ENCODE measurements at regions not wholly inside any gene's neighbourhood (a gene's known extent, or its start where the extent isn't known, plus 50 kb on each side); places are given as distances from the start of the nearest gene placed in this dataset.

DNA sequence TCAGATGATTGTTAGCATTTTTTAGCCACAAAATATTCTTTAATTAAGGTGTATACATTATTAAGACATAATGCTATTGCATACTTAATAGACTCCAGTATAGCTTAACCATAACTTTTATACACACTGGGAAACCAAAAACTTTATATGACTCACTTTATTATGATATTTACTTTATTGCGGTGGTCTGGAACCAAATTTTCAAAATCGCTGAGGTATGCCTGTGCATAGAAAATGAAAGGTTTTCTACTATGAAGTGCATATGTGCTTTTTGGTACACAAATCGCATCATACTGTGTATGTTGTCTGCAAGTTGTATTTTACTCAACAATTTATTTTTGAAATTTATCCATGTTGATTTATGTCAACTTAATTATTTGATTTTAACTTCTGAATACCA, 875.1 kb downstream of the SLC4A3 start:
- H3K4me3 Mint-ChIP-seq = no peak overlapping the region
- no peaks in the 10 kb centered on the region for H3K9me3 Mint-ChIP-seq
- no peak overlapping the region for H3K27ac Mint-ChIP-seq
- H3K4me1 Mint-ChIP-seq (ENCODE audit: low read depth) = no peaks in the 10 kb centered on the region
- no peaks in the 10 kb centered on the region for H3K27me3 Mint-ChIP-seq (ENCODE audit: low read depth)
- no peaks in the 10 kb centered on the region for H3K36me3 Mint-ChIP-seq (ENCODE audit: low read depth)

DNA sequence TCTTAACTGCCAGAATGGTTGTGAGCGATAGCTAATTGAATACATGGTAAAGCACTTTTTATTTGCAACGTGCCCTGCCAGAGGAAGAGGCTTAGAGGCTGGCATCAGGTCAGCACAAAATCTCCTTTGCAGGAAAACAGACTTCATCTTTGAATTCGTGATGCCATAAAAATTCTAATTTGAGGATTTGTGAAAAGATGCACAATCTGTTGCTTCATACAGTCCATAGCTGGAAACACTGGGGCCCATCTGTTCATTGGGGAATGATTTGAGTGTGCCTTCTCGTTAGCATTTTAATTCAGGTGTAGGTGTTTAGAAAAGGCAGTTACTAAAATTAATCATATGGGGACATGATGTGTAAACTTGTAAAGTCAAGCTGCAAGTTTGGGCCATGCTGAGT, 876.0 kb downstream of the SLC4A3 start:
- Mint-ChIP-seq H3K4me1 (ENCODE audit: low read depth) (no peaks in the 10 kb centered on the region), H3K27me3 (ENCODE audit: low read depth) (no peaks in the 10 kb centered on the region), H3K4me3 (no peak overlapping the region), H3K9me3 (no peaks in the 10 kb centered on the region), H3K36me3 (ENCODE audit: low read depth) (no peaks in the 10 kb centered on the region), H3K27ac (no peak overlapping the region)

DNA sequence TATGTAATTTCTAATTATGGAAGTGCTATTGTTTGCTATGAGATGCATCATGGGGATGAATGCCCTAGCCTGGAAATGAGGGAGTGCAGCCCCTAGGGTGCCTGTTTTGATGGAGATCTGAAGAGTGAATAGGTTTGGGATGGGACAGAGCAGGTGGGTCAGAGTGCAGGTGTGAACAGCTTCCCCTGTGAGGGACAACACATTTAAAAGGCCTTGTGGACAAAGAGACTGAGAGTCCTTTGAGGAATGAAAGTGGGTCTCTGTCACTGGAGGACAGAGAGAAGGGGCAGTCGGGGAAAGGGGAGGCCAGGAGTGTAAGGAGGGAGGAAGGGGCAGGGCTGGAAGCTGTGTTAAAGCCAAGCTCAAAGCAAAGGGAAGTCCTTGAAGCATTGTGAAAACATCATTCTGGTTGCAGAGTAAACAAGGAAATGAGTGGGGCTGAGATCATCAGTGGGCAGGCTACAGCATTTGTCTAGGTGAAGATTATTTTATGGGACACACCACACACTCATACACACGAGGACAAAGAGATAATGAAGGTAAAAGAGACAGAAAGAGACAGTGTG, 877.6 kb downstream of the SLC4A3 start:
- Mint-ChIP-seq H3K27ac (no peak overlapping the region), H3K4me1 (ENCODE audit: low read depth) (no peaks in the 10 kb centered on the region), H3K4me3 (no peak overlapping the region), H3K9me3 (no peaks in the 10 kb centered on the region), H3K27me3 (ENCODE audit: low read depth) (no peaks in the 10 kb centered on the region), H3K36me3 (ENCODE audit: low read depth) (no peaks in the 10 kb centered on the region)

DNA sequence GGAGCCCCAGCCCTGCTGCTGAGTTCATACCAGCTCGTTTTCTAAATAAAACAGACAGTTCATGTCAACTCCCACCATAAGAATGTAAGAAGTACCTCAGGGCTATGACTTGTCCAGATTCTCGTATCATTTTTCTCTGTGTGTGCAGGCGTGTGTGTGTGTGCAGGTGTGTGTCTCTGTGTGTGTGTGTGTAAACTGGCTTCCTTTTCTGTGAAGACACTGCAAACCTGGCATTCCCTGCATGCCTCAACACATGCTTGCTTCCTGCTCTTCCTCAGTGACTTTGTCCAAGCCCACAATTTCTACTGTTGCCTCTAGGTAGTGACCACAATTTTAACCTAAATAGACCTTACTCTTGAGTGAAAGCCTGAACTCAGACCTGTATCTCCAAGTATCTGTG, 879.0 kb downstream of the SLC4A3 start:
- Mint-ChIP-seq H3K9me3 (no peaks in the 10 kb centered on the region), H3K27me3 (ENCODE audit: low read depth) (no peaks in the 10 kb centered on the region), H3K4me1 (ENCODE audit: low read depth) (no peaks in the 10 kb centered on the region), H3K4me3 (no peak overlapping the region), H3K36me3 (ENCODE audit: low read depth) (no peaks in the 10 kb centered on the region), H3K27ac (no peak overlapping the region)

DNA sequence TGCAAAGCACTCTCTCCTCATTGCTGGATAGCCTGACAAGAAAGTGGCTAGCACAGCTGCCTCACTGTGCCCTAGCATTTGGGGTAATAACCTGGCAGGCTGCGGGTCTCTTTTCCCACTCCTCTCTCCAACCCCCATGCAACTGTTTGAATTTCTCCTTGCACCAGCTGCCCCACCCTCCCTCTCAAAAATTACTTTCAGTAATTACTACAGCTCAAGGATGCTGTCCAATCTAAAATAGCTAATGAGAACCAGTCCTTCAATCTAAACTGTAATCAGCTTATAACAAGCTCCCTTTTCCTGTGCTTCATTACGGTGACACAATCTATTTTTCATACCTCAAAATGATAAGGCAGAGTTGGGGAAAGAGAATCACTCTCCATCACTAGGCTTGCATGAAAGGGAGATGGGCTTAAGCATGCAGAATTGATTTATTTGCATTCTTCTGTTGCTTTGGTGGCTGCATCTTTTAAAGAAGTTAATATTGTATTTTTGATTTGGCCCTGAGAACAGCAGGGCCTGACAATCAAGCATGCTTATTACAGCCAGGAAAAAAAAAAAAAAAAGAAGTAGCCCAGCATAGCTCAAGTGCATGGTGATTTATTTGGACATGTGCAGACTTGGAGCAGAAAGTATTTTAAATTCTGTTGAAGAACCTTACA, 881.8 kb downstream of the SLC4A3 start:
- no peak overlapping the region for H3K27ac Mint-ChIP-seq
- H3K4me3 Mint-ChIP-seq = no peak overlapping the region

DNA sequence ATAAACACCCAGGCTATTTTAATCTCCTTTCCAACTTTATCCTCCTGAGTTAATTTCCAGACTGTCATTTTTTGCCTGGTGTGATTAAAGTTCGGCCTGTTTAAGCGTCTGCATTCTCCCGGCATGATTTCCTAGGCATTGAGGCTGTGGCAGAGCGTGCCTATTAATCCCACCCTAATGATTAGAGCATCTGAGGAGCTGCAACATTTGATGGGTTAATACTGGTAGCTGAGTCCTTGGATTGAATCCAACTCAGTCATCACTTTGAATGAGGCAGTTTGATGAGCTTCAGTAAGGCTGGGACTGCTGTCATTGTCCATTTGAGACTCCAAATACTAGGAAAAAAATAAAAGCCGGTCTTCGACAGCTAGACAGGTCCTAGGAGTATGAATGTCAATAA, 882.5 kb downstream of the SLC4A3 start:
- no peaks in the 10 kb centered on the region for H3K36me3 Mint-ChIP-seq (ENCODE audit: low read depth)
- H3K27ac Mint-ChIP-seq = no peak overlapping the region

More for the DNA sequence above, 881.8 kb downstream of the SLC4A3 start:
- Mint-ChIP-seq H3K36me3 (ENCODE audit: low read depth) (no peaks in the 10 kb centered on the region), H3K9me3 (no peaks in the 10 kb centered on the region), H3K27me3 (ENCODE audit: low read depth) (no peaks in the 10 kb centered on the region), H3K4me1 (ENCODE audit: low read depth) (no peaks in the 10 kb centered on the region)

DNA sequence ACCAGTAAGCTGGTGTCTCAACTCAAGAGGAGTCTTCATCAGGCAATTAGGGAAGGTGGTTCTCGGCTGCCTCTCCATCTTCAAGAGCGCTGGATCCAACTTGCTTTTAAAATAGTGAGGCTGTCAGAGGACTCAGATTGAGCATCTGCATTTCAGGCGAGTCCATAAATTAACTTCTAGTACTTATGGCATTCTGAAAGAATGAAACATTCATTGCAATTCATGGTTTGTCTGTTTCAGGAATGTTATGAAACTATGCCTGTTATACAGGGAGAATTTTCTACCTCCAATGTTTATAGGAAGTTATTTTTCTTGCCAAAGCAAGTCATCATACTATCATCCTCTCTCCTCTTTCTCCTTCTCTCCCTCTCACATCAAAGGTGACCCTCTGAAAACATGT, 883.2 kb downstream of the SLC4A3 start:
- H3K27ac Mint-ChIP-seq = no peak overlapping the region
- H3K27me3 Mint-ChIP-seq (ENCODE audit: low read depth) = no peaks in the 10 kb centered on the region
- H3K9me3 Mint-ChIP-seq = no peaks in the 10 kb centered on the region
- H3K36me3 Mint-ChIP-seq (ENCODE audit: low read depth) = no peaks in the 10 kb centered on the region
- H3K4me1 Mint-ChIP-seq (ENCODE audit: low read depth) = no peaks in the 10 kb centered on the region
- no peak overlapping the region for H3K4me3 Mint-ChIP-seq

More for the DNA sequence above, 882.5 kb downstream of the SLC4A3 start:
- Mint-ChIP-seq H3K27me3 (ENCODE audit: low read depth) (no peaks in the 10 kb centered on the region), H3K9me3 (no peaks in the 10 kb centered on the region), H3K4me3 (no peak overlapping the region), H3K4me1 (ENCODE audit: low read depth) (no peaks in the 10 kb centered on the region)

DNA sequence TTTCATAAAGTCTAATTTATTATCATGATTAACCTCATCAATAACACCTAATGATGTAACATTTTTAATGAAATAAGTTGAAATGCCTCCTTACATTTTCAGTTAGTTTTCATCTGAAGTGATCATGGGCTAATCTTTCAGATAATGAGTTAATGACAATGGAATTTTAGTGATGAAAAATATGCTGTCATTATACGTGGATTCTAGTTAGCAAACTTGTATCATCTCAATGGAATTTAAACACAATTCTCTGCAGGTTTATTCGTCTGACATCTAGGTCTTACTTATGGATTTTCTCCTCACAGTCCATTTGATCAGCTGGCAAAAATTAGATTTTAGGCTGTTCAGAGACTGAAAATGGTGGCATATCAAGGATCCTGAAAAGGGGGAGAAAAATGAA, 885.0 kb downstream of the SLC4A3 start:
- H3K9me3 Mint-ChIP-seq = no peaks in the 10 kb centered on the region
- no peak overlapping the region for H3K27ac Mint-ChIP-seq
- no peak overlapping the region for H3K4me3 Mint-ChIP-seq
- H3K36me3 Mint-ChIP-seq (ENCODE audit: low read depth) = no peaks in the 10 kb centered on the region
- H3K27me3 Mint-ChIP-seq (ENCODE audit: low read depth) = no peaks in the 10 kb centered on the region
- H3K4me1 Mint-ChIP-seq (ENCODE audit: low read depth) = no peaks in the 10 kb centered on the region

DNA sequence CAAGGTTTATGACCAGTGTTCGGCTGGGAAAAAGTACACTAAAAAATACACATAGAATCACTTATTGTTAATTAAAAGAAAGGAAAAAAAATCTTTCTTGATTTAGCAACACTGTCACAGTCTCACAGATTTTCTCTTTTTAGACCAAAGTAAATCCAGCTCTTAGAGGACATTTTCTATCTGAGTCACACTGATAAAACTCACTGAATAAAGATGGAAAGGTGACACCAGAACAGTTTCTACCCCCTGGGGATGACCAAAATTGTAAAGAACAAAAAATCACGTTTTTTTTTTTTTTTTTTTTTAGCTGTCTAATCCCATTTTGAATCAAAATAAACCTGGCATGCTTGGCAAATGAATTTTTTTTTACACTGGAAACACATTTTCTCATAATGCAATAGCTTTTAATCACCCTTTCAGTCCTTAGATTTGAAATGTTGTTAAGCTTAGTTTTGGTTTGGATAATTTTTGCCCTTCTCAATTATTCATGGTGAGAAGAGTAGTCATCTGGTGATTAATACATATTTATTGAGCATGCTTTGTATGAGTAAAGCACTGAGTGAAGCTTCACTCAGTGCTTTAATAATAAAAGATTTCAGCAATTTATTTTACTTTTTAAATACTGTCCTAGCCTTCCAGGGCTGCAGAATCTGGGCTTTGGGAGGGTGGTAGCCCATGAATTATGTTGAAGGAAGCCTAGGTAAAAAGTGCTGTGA, 886.3 kb downstream of the SLC4A3 start:
- H3K36me3 Mint-ChIP-seq (ENCODE audit: low read depth) = no peaks in the 10 kb centered on the region
- H3K4me1 Mint-ChIP-seq (ENCODE audit: low read depth) = no peaks in the 10 kb centered on the region
- no peaks in the 10 kb centered on the region for H3K27me3 Mint-ChIP-seq (ENCODE audit: low read depth)
- H3K9me3 Mint-ChIP-seq = no peaks in the 10 kb centered on the region
- H3K4me3 Mint-ChIP-seq = no peak overlapping the region
- no peak overlapping the region for H3K27ac Mint-ChIP-seq

DNA sequence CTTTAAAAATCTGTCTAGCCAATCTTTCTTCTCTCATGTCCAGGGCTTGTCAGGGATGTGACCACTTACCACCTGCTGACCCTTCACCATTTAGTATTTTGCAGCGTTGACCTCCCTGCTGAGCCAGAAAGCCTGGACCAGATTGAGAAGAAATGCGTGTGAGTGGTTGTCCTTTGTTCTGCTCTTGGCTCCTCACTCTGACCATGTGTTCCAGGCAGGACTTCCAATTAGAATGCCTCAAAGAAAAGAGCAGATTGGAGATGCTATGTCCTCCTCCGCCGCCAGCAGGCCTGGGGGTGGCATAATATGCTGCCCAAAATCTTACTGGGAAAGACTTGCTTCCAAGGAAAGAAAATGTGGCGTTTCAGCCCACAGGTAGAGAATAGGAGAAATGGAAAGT, 894.1 kb downstream of the SLC4A3 start:
- H3K27me3 Mint-ChIP-seq (ENCODE audit: low read depth) = no peaks in the 10 kb centered on the region
- H3K36me3 Mint-ChIP-seq (ENCODE audit: low read depth) = no peaks in the 10 kb centered on the region
- no peaks in the 10 kb centered on the region for H3K9me3 Mint-ChIP-seq
- H3K27ac Mint-ChIP-seq = no peak overlapping the region
- no peaks in the 10 kb centered on the region for H3K4me1 Mint-ChIP-seq (ENCODE audit: low read depth)
- no peak overlapping the region for H3K4me3 Mint-ChIP-seq

DNA sequence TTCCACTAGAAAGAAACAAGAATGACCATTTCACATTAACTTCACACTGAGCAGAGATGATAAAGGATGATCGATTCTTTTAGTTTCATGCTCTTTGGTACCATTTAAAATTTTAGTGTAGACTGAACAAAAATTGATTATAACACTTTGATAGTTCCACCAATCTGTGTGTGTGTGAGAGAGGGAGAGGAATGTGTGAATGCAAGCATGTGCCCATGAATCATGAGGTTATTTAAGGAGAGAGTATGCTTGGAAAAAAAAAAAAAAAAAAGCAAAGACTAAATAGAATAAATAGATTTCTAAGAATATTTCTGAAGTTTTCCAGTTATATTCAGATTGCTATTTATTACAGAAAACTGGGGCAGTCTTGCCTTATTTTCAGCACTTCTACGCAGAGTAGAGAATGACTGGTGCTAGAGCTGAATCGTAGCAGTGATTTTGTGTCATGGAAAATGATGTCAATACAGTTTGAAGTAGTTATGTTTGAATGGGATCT, 900.8 kb downstream of the SLC4A3 start:
- H3K4me1 Mint-ChIP-seq (ENCODE audit: low read depth) = no peaks in the 10 kb centered on the region
- no peaks in the 10 kb centered on the region for H3K27me3 Mint-ChIP-seq (ENCODE audit: low read depth)
- H3K36me3 Mint-ChIP-seq (ENCODE audit: low read depth) = no peaks in the 10 kb centered on the region
- H3K4me3 Mint-ChIP-seq = no peak overlapping the region
- H3K27ac Mint-ChIP-seq = no peak overlapping the region
- H3K9me3 Mint-ChIP-seq = no peaks in the 10 kb centered on the region

DNA sequence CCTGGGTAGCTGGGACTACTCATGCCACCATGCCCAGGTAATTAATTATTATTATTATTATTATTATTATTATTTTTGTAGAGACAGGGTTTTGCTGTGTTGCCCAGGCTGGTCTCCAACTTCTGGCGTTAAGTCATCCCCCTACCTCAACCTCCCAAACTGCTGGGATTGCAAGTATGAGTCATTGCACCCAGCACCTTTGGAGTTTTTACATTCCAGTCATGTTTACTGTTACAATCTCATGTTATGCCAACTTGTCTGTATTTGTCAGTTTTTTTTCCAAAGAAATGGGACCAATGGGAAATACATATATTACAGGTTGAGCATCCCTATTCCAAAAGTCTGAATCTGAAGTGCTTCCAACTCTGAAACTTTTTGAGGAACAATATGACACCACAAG, 903.8 kb downstream of the SLC4A3 start:
- Mint-ChIP-seq H3K27me3 (ENCODE audit: low read depth) (no peaks in the 10 kb centered on the region), H3K27ac (no peak overlapping the region), H3K4me1 (ENCODE audit: low read depth) (no peaks in the 10 kb centered on the region), H3K9me3 (no peaks in the 10 kb centered on the region), H3K4me3 (no peak overlapping the region), H3K36me3 (ENCODE audit: low read depth) (no peaks in the 10 kb centered on the region)

DNA sequence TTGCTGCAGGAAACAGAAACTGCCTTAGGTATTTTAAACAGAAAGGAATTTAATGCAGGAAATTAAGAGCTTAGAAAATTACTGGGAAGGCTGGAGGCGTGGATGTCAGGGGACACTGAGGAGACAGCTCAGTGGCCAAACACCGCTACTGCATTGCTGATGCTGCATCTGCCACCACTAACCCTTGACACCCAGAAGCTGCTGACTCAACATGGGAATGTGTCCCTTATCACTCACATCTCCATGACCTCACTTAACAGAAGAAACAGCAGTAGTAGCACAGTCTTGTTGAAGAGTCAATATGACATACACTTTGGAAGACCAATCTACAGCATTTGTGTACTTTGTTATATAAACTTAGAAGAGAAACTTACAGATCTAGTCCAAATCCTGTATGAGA, 906.1 kb downstream of the SLC4A3 start:
- H3K36me3 Mint-ChIP-seq (ENCODE audit: low read depth) = no peaks in the 10 kb centered on the region
- H3K4me3 Mint-ChIP-seq = no peak overlapping the region
- H3K9me3 Mint-ChIP-seq = no peaks in the 10 kb centered on the region
- no peaks in the 10 kb centered on the region for H3K4me1 Mint-ChIP-seq (ENCODE audit: low read depth)
- no peak overlapping the region for H3K27ac Mint-ChIP-seq
- H3K27me3 Mint-ChIP-seq (ENCODE audit: low read depth) = no peaks in the 10 kb centered on the region

DNA sequence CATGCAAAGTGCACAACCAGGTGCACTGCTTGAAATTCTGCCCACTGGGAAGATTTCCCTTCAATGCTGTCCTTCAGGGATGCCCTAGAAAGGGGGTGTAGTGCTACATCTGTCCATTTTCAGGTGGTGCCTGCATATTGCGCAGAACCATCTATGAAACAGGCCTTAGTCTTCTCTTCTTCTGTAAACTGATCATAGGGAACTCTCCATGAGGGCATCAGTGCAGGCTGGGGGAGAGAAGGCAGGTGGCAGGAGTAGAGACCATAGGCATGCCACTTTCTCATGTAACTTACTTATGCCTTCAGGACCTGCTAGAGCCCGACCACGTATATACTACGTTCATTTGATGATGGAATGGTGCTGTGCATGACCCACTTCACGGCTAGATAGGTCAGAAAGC, 912.1 kb downstream of the SLC4A3 start:
- H3K27ac Mint-ChIP-seq = no peak overlapping the region
- H3K4me1 Mint-ChIP-seq (ENCODE audit: low read depth) = no peaks in the 10 kb centered on the region
- H3K27me3 Mint-ChIP-seq (ENCODE audit: low read depth) = no peaks in the 10 kb centered on the region
- H3K9me3 Mint-ChIP-seq = no peaks in the 10 kb centered on the region
- no peak overlapping the region for H3K4me3 Mint-ChIP-seq
- no peaks in the 10 kb centered on the region for H3K36me3 Mint-ChIP-seq (ENCODE audit: low read depth)

DNA sequence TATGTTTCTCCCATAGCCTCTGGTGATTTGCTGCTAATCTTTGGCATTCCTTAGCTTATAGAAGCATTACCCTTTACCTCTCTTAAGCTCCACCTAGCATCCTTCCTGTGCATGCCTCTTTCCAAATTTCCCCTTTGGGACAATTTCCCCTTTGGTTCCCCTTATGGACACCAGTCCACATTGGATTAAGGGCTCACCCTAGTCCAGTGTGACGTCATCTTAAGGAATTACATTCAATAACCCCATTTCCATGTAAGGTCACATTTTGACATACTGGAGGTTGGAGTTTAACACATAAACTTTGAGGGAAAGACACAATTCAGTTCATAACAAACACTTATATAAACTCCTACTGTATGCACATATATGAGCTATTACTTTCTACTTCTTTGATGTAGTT, 916.6 kb downstream of the SLC4A3 start:
- Mint-ChIP-seq H3K27me3 (ENCODE audit: low read depth) (no peaks in the 10 kb centered on the region), H3K9me3 (no peaks in the 10 kb centered on the region), H3K36me3 (ENCODE audit: low read depth) (no peaks in the 10 kb centered on the region), H3K27ac (no peak overlapping the region), H3K4me3 (no peak overlapping the region), H3K4me1 (ENCODE audit: low read depth) (no peaks in the 10 kb centered on the region)

Data from T-helper 1 cell treated with Interleukin-12 subunit alpha and Interleukin-12 subunit beta and Interleukin-4 antibody, amounts not matched to agents 30 μg/mL and 1 μg/mL, for 36 hours (primary cell).